HCT116 (cell line): ENCODE measurements at regions not wholly inside any gene's neighbourhood (a gene's known extent, or its start where the extent isn't known, plus 50 kb on each side); places are given as distances from the start of the nearest gene placed in this dataset.

Source experiments
- ATAC-seq: fragments of 200-7000 bp; cut with Tn5 transposase; 2 replicates; pipeline ENCODE4 v1.9.1; 2020; ENCODE audit warnings: mild to moderate bottlenecking, moderate library complexity
- BruUV-seq: library from RNA; stranded (reverse); fragments of 400-500 nt; replicated peaks from 2 replicates; lab custom pipeline; 2021; lab: Mats Ljungman, UMichigan
- CTCF ChIA-PET: fragments of 300-600 bp; sonication (Branson Sonifier 250); formaldehyde crosslinking; loops from one replicate; lab custom pipeline; 2021; ENCODE audit warnings: antibody characterized with exemption; lab: Charles Lee
- POLR2A ChIA-PET: fragments of 300-600, 350-600 bp; sonication (Branson Sonifier 250); formaldehyde crosslinking; loops from one replicate; lab custom pipeline; 2021; ENCODE audit warnings: antibody characterized with exemption; lab: Charles Lee
- RAD21 ChIA-PET, 2 experiments: fragments of 300-600 bp; sonication (Branson Sonifier 250); formaldehyde crosslinking; loops; one replicate each; lab custom pipeline; 2023; ENCODE audit warnings: low total read pairs in 2 of 2; ENCODE audit not compliant: uncharacterized antibody in 2 of 2, unreplicated experiment in 2 of 2, low non-redundant PET in 1 of 2; lab: Charles Lee
- DNase-seq: peaks from one replicate; pipeline ENCODE4 v3.0.0-alpha.2; 2010; ENCODE audit warnings: low read depth, low spot score
- H2AFZ ChIP-seq: fragments of 200-600 bp; shearing (Covaris generic), sonication (generic); 2 replicates; pipeline ENCODE4 v1.6.1; 2017; ENCODE audit warnings: low read depth, mixed run types, mixed read lengths, antibody characterized with exemption, low read length; ENCODE audit not compliant: poor library complexity, severe bottlenecking
- H3K27ac ChIP-seq: 2 replicates; pipeline ENCODE4 v1.5.1; 2012; ENCODE audit warnings: low read depth, low read length
- H3K27me3 ChIP-seq: fragments of 200-600 bp; sonication (generic); 2 replicates; pipeline ENCODE4 v1.6.1; 2016; ENCODE audit warnings: mixed run types, low read length, mixed read lengths; ENCODE audit not compliant: insufficient read depth
- H3K36me3 ChIP-seq, 2 experiments: fragments of 200-500 bp in 1 of 2; fragments of 200-600 bp in 1 of 2; sonication (Bioruptor generic) in 1 of 2; sonication (generic) in 1 of 2; 2 replicates each; pipeline versions ENCODE4 v1.5.1 to v1.6.1; 2014 to 2016; ENCODE audit warnings: low read length in 2 of 2, inconsistent platforms in 1 of 2, mixed read lengths in 1 of 2, mixed run types in 1 of 2; ENCODE audit not compliant: insufficient read depth in 2 of 2, control insufficient read depth in 1 of 2
- H3K4me1 ChIP-seq, 2 experiments: fragments of 200-600 bp in 1 of 2; sonication (generic) in 1 of 2; 2 replicates each; pipeline versions ENCODE4 v1.5.1 to v1.6.1; 2012 to 2017; ENCODE audit warnings: low read length in 2 of 2, inconsistent platforms in 1 of 2, mild to moderate bottlenecking in 1 of 2, mixed read lengths in 1 of 2, mixed run types in 1 of 2, moderate library complexity in 1 of 2; ENCODE audit not compliant: insufficient read depth in 2 of 2, control insufficient read depth in 1 of 2
- H3K4me2 ChIP-seq: fragments of 200-600 bp; sonication (generic); 2 replicates; pipeline ENCODE4 v1.6.1; 2017; ENCODE audit warnings: mixed run types, low read length, mixed read lengths
- H3K4me3 ChIP-seq, 2 experiments: fragments of 200-600 bp in 1 of 2; sonication (generic) in 1 of 2; replicated peaks in 1 of 2; 2 replicates each; pipeline ENCODE4 v1.5.1; 2011 to 2016; ENCODE audit warnings: low read length in 2 of 2, control low read depth in 1 of 2, low read depth in 1 of 2, mild to moderate bottlenecking in 1 of 2, mixed read lengths in 1 of 2, mixed run types in 1 of 2
- H3K79me2 ChIP-seq: fragments of 200-600 bp; sonication (generic); 2 replicates; pipeline ENCODE4 v1.6.1; 2017; ENCODE audit warnings: mild to moderate bottlenecking, mixed run types, low read length, moderate library complexity, mixed read lengths; ENCODE audit not compliant: insufficient read depth
- H3K9ac ChIP-seq: fragments of 200-600 bp; sonication (generic); 2 replicates; pipeline ENCODE4 v1.6.1; 2016; ENCODE audit warnings: low read length, mixed read lengths
- H3K9me2 ChIP-seq: fragments of 200-600 bp; sonication (generic), shearing (Covaris generic); 2 replicates; pipeline ENCODE4 v1.6.1; 2017; ENCODE audit warnings: mixed run types, mild to moderate bottlenecking, moderate library complexity; ENCODE audit not compliant: insufficient read depth
- H3K9me3 ChIP-seq, 2 experiments: fragments of 200-500 bp in 1 of 2; fragments of 200-600 bp in 1 of 2; sonication (Bioruptor generic) in 1 of 2; sonication (generic) in 1 of 2; 2 replicates each; pipeline ENCODE4 v1.6.1; 2014 to 2017; ENCODE audit warnings: low read length in 2 of 2, mixed read lengths in 2 of 2, inconsistent platforms in 1 of 2, low read depth in 1 of 2, mild to moderate bottlenecking in 1 of 2, mixed run types in 1 of 2, moderate library complexity in 1 of 2; ENCODE audit not compliant: control insufficient read depth in 1 of 2, insufficient read depth in 1 of 2
- H4K20me1 ChIP-seq: fragments of 200-600 bp; sonication (generic), shearing (Covaris generic); 2 replicates; pipeline ENCODE4 v1.6.1; 2017; ENCODE audit warnings: mixed run types, mild to moderate bottlenecking, moderate library complexity; ENCODE audit not compliant: insufficient read depth
- JUND ChIP-seq: IDR thresholded peaks from 2 replicates; pipeline ENCODE4 v1.6.1; 2012
- SRF ChIP-seq: IDR thresholded peaks from 2 replicates; pipeline ENCODE4 v1.6.1; 2012; ENCODE audit warnings: low read depth
- YY1 ChIP-seq: IDR thresholded peaks from 2 replicates; pipeline ENCODE4 v1.6.1; 2011; ENCODE audit warnings: low read length, low read depth, moderate library complexity, mild to moderate bottlenecking; ENCODE audit not compliant: insufficient replicate concordance; ENCODE audit errors: extremely low read depth
- intact Hi-C: fragments of 100-400 bp; cut with micrococcal nuclease; formaldehyde crosslinking; loops from 2 replicates; pipeline ENCODE4 v1.10.0; 2022
- TF ChIP-seq, protein P1 (sequence below): IDR thresholded peaks from 2 replicates; pipeline ENCODE4 v1.6.1; 2011; ENCODE audit warnings: mild to moderate bottlenecking, low read length, moderate library complexity; ENCODE audit not compliant: insufficient replicate concordance; ENCODE audit errors: extremely low read depth
- TF ChIP-seq, protein P2 (sequence below), 3 experiments: fragments of 200-600 bp in 1 of 3; sonication (generic) in 1 of 3; IDR thresholded peaks in 2 of 3; conservative IDR thresholded peaks in 1 of 3; 2 replicates each; pipeline ENCODE4 v1.5.1; 2012 to 2017; ENCODE audit warnings: low read depth in 2 of 3, low read length in 2 of 3, antibody characterized with exemption in 1 of 3, borderline replicate concordance in 1 of 3, control low read depth in 1 of 3, mild to moderate bottlenecking in 1 of 3, mixed read lengths in 1 of 3, mixed run types in 1 of 3, moderate library complexity in 1 of 3; ENCODE audit not compliant: insufficient read depth in 1 of 3

DNA sequence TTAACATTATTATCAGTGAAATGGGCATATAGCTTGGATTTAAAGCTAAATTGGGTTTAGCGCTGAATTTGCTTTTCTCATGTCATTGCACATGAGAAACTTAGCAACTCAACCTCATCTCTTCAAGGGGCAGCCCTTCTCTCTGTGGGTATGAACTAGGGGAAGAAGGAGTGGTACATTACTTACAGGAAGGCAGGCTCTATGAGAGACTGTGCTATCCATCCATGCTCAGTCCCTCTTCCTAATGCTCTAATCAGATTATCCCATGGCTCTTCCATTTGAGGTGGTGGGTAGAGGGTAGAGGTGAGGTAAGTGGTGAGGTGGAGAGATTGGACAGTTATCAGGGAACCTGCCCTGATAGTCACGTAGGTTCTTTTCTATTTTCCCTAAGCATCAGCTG, 343.7 kb upstream of the NOVA1 start:
- ChIA-PET POLR2A (no interaction called here), CTCF (no interaction called here), RAD21 (no interaction called here)
- Histone ChIP-seq H3K36me3 (no peaks in the 10 kb centered on the region), H3K9me3 (peaks cover 14 to 15% of the 10 kb centered on the region in 2 experiments; a peak in 2 of 4 replicates), H3K4me3 (no peak overlapping the region), H3K79me2 (no peaks in the 10 kb centered on the region), H3K9me2 (no peaks in the 10 kb centered on the region), H3K4me1 (no peaks in the 10 kb centered on the region), H3K9ac (no peak overlapping the region), H3K4me2 (no peak overlapping the region), H3K27me3 (no peaks in the 10 kb centered on the region), H3K27ac (no peak overlapping the region), H2AFZ (no peak overlapping the region), H4K20me1 (no peaks in the 10 kb centered on the region)
- ATAC-seq: no peak
- intact Hi-C loops: no loop called here
- TF ChIP-seq YY1 (no peak), SRF (no peak), JUND (no peak)
- TF ChIP-seq, protein P1, sequence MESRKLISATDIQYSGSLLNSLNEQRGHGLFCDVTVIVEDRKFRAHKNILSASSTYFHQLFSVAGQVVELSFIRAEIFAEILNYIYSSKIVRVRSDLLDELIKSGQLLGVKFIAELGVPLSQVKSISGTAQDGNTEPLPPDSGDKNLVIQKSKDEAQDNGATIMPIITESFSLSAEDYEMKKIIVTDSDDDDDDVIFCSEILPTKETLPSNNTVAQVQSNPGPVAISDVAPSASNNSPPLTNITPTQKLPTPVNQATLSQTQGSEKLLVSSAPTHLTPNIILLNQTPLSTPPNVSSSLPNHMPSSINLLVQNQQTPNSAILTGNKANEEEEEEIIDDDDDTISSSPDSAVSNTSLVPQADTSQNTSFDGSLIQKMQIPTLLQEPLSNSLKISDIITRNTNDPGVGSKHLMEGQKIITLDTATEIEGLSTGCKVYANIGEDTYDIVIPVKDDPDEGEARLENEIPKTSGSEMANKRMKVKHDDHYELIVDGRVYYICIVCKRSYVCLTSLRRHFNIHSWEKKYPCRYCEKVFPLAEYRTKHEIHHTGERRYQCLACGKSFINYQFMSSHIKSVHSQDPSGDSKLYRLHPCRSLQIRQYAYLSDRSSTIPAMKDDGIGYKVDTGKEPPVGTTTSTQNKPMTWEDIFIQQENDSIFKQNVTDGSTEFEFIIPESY: no peak
- TF ChIP-seq, protein P2, sequence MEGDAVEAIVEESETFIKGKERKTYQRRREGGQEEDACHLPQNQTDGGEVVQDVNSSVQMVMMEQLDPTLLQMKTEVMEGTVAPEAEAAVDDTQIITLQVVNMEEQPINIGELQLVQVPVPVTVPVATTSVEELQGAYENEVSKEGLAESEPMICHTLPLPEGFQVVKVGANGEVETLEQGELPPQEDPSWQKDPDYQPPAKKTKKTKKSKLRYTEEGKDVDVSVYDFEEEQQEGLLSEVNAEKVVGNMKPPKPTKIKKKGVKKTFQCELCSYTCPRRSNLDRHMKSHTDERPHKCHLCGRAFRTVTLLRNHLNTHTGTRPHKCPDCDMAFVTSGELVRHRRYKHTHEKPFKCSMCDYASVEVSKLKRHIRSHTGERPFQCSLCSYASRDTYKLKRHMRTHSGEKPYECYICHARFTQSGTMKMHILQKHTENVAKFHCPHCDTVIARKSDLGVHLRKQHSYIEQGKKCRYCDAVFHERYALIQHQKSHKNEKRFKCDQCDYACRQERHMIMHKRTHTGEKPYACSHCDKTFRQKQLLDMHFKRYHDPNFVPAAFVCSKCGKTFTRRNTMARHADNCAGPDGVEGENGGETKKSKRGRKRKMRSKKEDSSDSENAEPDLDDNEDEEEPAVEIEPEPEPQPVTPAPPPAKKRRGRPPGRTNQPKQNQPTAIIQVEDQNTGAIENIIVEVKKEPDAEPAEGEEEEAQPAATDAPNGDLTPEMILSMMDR (IDR thresholded peaks at IDR 0.05 in 2 of 3, conservative IDR thresholded peaks at IDR 0.05 in 1 of 3; ENCODE audit: borderline replicate concordance in 1 of 3, insufficient read depth in 1 of 3, low read depth in 2 of 3, low read length in 2 of 3): no peak
- no TSS peak for BruUV-seq
- no peak for DNase-seq
